ENCODE measurements at regions not wholly inside any gene's neighbourhood (a gene's known extent, or its start where the extent isn't known, plus 50 kb on each side); places are given as distances from the start of the nearest gene placed in this dataset.
"Not testable (repeated sequence)": the region's sequence is repeated elsewhere in the genome, so short reads cannot be mapped to it uniquely, and the experiment has no call there.

GRCh38 chr9:84054341-84055010 lies 73.9 kb downstream of the RMI1 start:
- no peak for DNase-seq (ENCODE audit: low spot score)

GRCh38 chr9:84057662-84058061 lies 77.1 kb downstream of the RMI1 start:
- no peak for DNase-seq (ENCODE audit: low spot score)

- DNase-seq (ENCODE audit: low spot score), result no peak
Measured at GRCh38 chr9:84059936-84060335, 79.3 kb downstream of the RMI1 start.

- no peak for DNase-seq (ENCODE audit: low spot score)
Measured at GRCh38 chr9:84061613-84062193, 81.1 kb downstream of the RMI1 start.

GRCh38 chr9:84062538-84062937 lies 81.9 kb downstream of the RMI1 start:
- no peak for DNase-seq (ENCODE audit: low spot score)

GRCh38 chr9:84067821-84068220 lies 87.2 kb downstream of the RMI1 start:
- DNase-seq (ENCODE audit: low spot score), result no peak

GRCh38 chr9:84068872-84069271 lies 88.3 kb downstream of the RMI1 start:
- DNase-seq (ENCODE audit: low spot score), result no peak

- no peak for DNase-seq (ENCODE audit: low spot score)
Measured at GRCh38 chr9:84070590-84070989, 90.0 kb downstream of the RMI1 start.

GRCh38 chr9:84072621-84073180 lies 92.1 kb downstream of the RMI1 start:
- no peak for DNase-seq (ENCODE audit: low spot score)

GRCh38 chr9:84075004-84075403 lies 94.4 kb downstream of the RMI1 start:
- no peak for DNase-seq (ENCODE audit: low spot score)

GRCh38 chr9:84076384-84076783 lies 95.8 kb downstream of the RMI1 start:
- no peak for DNase-seq (ENCODE audit: low spot score)

GRCh38 chr9:84077816-84078215 lies 97.2 kb downstream of the RMI1 start:
- DNase-seq (ENCODE audit: low spot score), result not testable (repeated sequence)

- no peak for DNase-seq (ENCODE audit: low spot score)
Measured at GRCh38 chr9:84079994-84080393, 99.4 kb downstream of the RMI1 start.

- no peak for DNase-seq (ENCODE audit: low spot score)
Measured at GRCh38 chr9:84101964-84102632, 121.5 kb downstream of the RMI1 start.

GRCh38 chr9:84103651-84104377 lies 123.2 kb downstream of the RMI1 start:
- DNase-seq (ENCODE audit: low spot score), result no peak

GRCh38 chr9:84107081-84107480 lies 126.5 kb downstream of the RMI1 start:
- no peak for DNase-seq (ENCODE audit: low spot score)

- no peak for DNase-seq (ENCODE audit: low spot score)
Measured at GRCh38 chr9:84107995-84108394, 127.4 kb downstream of the RMI1 start.

- DNase-seq (ENCODE audit: low spot score), result peak; percentile 80
Measured at GRCh38 chr9:84111726-84112125, 131.1 kb downstream of the RMI1 start.

GRCh38 chr9:84121991-84122523 lies 141.5 kb downstream of the RMI1 start:
- DNase-seq (ENCODE audit: low spot score), result peak; percentile 28

- no peak for DNase-seq (ENCODE audit: low spot score)
Measured at GRCh38 chr9:84122572-84122971, 142.0 kb downstream of the RMI1 start.

- DNase-seq (ENCODE audit: low spot score), result no peak
Measured at GRCh38 chr9:84123648-84124406, 143.2 kb downstream of the RMI1 start.
